ENCODE measurements at regions not wholly inside any gene's neighbourhood (a gene's known extent, or its start where the extent isn't known, plus 50 kb on each side); places are given as distances from the start of the nearest gene placed in this dataset.

DNA sequence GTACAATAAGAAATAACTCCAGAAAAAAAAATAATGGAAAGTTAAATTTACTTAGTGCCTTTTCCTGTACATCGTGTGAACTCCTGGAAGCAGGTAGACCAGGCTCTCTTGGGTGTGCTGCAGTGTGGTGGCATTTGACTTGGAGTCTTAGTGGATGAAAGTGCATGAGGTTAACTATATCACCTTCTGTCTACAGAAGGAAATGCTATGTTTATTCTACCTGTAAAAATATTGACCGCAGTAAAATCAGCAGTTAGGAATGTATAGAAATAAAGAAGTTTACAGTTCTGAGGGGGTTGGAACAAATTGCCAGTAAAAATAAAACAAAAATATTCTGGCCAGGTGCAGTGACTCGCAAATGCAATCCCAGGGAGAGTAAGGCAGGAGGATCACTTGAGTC is 722.1 kb downstream of the LIG4 start:
- H3K36me3 ChIP-seq (ENCODE audit: insufficient read depth, low read length), result no peaks in the 10 kb centered on the region
- no peak overlapping the region for H2AFZ ChIP-seq (ENCODE audit: low read depth, low read length)
- no peak overlapping the region for H3K4me2 ChIP-seq (ENCODE audit: low read length)
- TF ChIP-seq EZH2 (IDR thresholded peaks at IDR 0.05; ENCODE audit: borderline replicate concordance, insufficient read depth, low read length, poor library complexity, severe bottlenecking) (no peak), RAD21 (conservative IDR thresholded peaks at IDR 0.05) (no peak), POLR2AphosphoS5 (IDR thresholded peaks at IDR 0.05) (no peak), MXI1 (conservative IDR thresholded peaks at IDR 0.05; ENCODE audit: poor library complexity, severe bottlenecking) (no peak), EP300 (conservative IDR thresholded peaks at IDR 0.05; ENCODE audit: poor library complexity, severe bottlenecking) (no peak), SMC3 (conservative IDR thresholded peaks at IDR 0.05; ENCODE audit: poor library complexity) (no peak), TAF1 (IDR thresholded peaks at IDR 0.05; ENCODE audit: low read depth) (no peak)
- TF ChIP-seq, protein P1, sequence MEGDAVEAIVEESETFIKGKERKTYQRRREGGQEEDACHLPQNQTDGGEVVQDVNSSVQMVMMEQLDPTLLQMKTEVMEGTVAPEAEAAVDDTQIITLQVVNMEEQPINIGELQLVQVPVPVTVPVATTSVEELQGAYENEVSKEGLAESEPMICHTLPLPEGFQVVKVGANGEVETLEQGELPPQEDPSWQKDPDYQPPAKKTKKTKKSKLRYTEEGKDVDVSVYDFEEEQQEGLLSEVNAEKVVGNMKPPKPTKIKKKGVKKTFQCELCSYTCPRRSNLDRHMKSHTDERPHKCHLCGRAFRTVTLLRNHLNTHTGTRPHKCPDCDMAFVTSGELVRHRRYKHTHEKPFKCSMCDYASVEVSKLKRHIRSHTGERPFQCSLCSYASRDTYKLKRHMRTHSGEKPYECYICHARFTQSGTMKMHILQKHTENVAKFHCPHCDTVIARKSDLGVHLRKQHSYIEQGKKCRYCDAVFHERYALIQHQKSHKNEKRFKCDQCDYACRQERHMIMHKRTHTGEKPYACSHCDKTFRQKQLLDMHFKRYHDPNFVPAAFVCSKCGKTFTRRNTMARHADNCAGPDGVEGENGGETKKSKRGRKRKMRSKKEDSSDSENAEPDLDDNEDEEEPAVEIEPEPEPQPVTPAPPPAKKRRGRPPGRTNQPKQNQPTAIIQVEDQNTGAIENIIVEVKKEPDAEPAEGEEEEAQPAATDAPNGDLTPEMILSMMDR (IDR thresholded peaks at IDR 0.05; ENCODE audit: poor library complexity, severe bottlenecking), result no peak
- TF ChIP-seq, protein P2, sequence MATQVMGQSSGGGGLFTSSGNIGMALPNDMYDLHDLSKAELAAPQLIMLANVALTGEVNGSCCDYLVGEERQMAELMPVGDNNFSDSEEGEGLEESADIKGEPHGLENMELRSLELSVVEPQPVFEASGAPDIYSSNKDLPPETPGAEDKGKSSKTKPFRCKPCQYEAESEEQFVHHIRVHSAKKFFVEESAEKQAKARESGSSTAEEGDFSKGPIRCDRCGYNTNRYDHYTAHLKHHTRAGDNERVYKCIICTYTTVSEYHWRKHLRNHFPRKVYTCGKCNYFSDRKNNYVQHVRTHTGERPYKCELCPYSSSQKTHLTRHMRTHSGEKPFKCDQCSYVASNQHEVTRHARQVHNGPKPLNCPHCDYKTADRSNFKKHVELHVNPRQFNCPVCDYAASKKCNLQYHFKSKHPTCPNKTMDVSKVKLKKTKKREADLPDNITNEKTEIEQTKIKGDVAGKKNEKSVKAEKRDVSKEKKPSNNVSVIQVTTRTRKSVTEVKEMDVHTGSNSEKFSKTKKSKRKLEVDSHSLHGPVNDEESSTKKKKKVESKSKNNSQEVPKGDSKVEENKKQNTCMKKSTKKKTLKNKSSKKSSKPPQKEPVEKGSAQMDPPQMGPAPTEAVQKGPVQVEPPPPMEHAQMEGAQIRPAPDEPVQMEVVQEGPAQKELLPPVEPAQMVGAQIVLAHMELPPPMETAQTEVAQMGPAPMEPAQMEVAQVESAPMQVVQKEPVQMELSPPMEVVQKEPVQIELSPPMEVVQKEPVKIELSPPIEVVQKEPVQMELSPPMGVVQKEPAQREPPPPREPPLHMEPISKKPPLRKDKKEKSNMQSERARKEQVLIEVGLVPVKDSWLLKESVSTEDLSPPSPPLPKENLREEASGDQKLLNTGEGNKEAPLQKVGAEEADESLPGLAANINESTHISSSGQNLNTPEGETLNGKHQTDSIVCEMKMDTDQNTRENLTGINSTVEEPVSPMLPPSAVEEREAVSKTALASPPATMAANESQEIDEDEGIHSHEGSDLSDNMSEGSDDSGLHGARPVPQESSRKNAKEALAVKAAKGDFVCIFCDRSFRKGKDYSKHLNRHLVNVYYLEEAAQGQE (IDR thresholded peaks at IDR 0.05; ENCODE audit: borderline replicate concordance), result no peak
- H3K9me3 ChIP-seq (ENCODE audit: low read length), result no peaks in the 10 kb centered on the region
- no peaks in the 10 kb centered on the region for H3K9me2 ChIP-seq (ENCODE audit: insufficient read depth, low read length)
- no peaks in the 10 kb centered on the region for H4K20me1 ChIP-seq (ENCODE audit: insufficient read depth)
- H3F3A ChIP-seq (ENCODE audit: insufficient read depth, low read length, poor library complexity, severe bottlenecking), result no peaks in the 10 kb centered on the region
- no peak overlapping the region for H3K9ac ChIP-seq (ENCODE audit: low read length)
- no peak overlapping the region for H3K4me3 ChIP-seq (ENCODE audit: low read length)
- H3K79me2 ChIP-seq (replicated peaks; ENCODE audit: insufficient read depth, low read length), result no peaks in the 10 kb centered on the region
- H3K27me3 ChIP-seq (ENCODE audit: insufficient read depth, low read depth, low read length), result no peaks in the 10 kb centered on the region
- no peak overlapping the region for H3K27ac ChIP-seq (ENCODE audit: low read length)

DNA sequence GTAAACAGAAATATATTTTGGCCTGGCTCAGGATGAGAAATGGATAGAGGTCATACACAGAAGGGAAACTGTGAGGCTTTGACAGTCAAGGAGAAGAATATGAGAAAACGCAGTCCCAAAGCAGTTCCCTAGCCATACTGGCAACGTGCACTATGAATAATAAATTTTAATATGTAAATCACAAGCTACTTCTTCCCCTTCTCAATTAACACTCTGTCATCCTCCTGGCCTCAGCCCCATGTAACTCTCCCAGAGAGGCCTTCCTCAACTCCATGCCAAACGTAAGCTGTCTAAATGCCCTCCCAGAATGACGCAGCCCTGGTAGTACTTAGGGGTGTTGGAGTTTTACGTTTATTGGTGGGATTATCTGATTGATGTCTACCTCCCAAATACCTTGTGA is 732.6 kb downstream of the LIG4 start:
- Histone ChIP-seq H3F3A (ENCODE audit: insufficient read depth, low read length, poor library complexity, severe bottlenecking) (no peaks in the 10 kb centered on the region), H2AFZ (ENCODE audit: low read depth, low read length) (no peak overlapping the region), H4K20me1 (ENCODE audit: insufficient read depth) (no peaks in the 10 kb centered on the region), H3K9me2 (ENCODE audit: insufficient read depth, low read length) (no peaks in the 10 kb centered on the region), H3K79me2 (replicated peaks; ENCODE audit: insufficient read depth, low read length) (no peaks in the 10 kb centered on the region), H3K36me3 (ENCODE audit: insufficient read depth, low read length) (no peaks in the 10 kb centered on the region), H3K4me3 (ENCODE audit: low read length) (no peak overlapping the region), H3K27me3 (ENCODE audit: insufficient read depth, low read depth, low read length) (no peaks in the 10 kb centered on the region), H3K9ac (ENCODE audit: low read length) (no peak overlapping the region), H3K4me2 (ENCODE audit: low read length) (no peak overlapping the region), H3K27ac (ENCODE audit: low read length) (no peak overlapping the region), H3K9me3 (ENCODE audit: low read length) (no peaks in the 10 kb centered on the region)
- TF ChIP-seq SMC3 (conservative IDR thresholded peaks at IDR 0.05; ENCODE audit: poor library complexity) (no peak), MXI1 (conservative IDR thresholded peaks at IDR 0.05; ENCODE audit: poor library complexity, severe bottlenecking) (no peak), EP300 (conservative IDR thresholded peaks at IDR 0.05; ENCODE audit: poor library complexity, severe bottlenecking) (no peak), TAF1 (IDR thresholded peaks at IDR 0.05; ENCODE audit: low read depth) (no peak), POLR2AphosphoS5 (IDR thresholded peaks at IDR 0.05) (no peak), RAD21 (conservative IDR thresholded peaks at IDR 0.05) (no peak), EZH2 (IDR thresholded peaks at IDR 0.05; ENCODE audit: borderline replicate concordance, insufficient read depth, low read length, poor library complexity, severe bottlenecking) (no peak)
- TF ChIP-seq, protein P2 (IDR thresholded peaks at IDR 0.05; ENCODE audit: borderline replicate concordance), result no peak
- TF ChIP-seq, protein P1 (IDR thresholded peaks at IDR 0.05; ENCODE audit: poor library complexity, severe bottlenecking), result no peak

Measured in neural cell (in vitro differentiated cells).